GM12873 (cell line): ENCODE measurements at regions not wholly inside any gene's neighbourhood (a gene's known extent, or its start where the extent isn't known, plus 50 kb on each side); places are given as distances from the start of the nearest gene placed in this dataset.

Experiments used
- CTCF ChIP-seq: IDR thresholded peaks from 2 replicates; pipeline ENCODE4 v1.5.1; 2012; ENCODE audit warnings: low read depth, mild to moderate bottlenecking, moderate library complexity, low read length, control low read depth; ENCODE audit not compliant: insufficient read depth; ENCODE audit errors: missing control alignments

- TF ChIP-seq CTCF = no peak
Measured at GRCh38 chr1:17958704-17959103, 148.9 kb upstream of the IGSF21 start.

DNA sequence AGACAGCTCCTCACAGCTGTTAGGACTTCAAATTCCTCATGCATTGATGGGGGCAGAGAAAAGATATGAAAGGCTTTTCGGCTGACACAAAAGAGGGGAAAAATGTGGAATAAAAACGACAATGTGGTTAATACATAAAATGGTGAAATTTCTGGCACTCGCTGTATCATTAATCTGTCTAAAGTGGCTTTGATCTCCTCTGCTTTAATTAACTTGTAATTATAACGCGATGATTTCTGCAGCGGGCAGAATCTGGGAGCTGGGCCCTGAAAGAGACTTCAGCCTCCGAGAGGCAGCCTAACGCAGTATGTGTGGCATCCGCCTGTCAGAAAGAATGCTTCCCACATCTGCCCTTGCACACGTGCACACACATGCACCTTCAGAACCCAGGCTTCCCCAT is 144.1 kb upstream of the IGSF21 start:
- TF ChIP-seq CTCF = no peak

- TF ChIP-seq CTCF = no peak
Measured at GRCh38 chr1:17965515-17966100, 142.0 kb upstream of the IGSF21 start.

- no peak for TF ChIP-seq CTCF
Measured at GRCh38 chr1:17966341-17966740, 141.3 kb upstream of the IGSF21 start.

DNA sequence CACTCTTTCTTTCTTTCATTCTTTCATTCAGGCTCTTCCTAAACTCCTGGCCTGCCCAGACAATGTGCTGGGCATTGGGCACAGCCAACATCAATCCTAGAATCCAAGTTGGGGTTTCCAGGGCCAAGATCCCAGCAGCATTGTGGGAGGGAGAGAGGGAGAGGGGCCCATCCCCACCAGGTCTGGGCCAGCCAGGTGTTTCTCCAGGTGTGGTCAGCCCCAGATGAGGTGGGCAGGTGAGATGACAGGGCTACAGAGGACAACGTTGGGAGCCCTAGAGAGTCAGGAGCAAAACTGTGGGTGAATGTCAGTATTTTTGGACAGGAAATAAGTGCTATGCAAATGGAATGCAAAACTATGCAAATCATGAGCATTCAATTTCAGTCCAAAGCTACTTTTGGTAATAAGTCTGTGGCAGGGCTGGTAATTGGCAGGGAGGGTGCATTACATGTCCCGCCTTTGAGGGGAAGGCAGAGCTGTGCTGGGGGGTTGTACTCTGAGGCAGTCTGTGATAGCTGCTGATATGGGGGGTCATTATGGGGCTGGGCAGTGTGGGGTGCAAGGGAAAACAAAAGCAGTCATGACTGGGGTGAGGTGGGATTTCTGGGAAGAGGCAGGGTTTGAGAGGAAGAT is 139.9 kb upstream of the IGSF21 start:
- no peak for TF ChIP-seq CTCF

- TF ChIP-seq CTCF = no peak
Measured at GRCh38 chr1:17970757-17971156, 136.8 kb upstream of the IGSF21 start.

DNA sequence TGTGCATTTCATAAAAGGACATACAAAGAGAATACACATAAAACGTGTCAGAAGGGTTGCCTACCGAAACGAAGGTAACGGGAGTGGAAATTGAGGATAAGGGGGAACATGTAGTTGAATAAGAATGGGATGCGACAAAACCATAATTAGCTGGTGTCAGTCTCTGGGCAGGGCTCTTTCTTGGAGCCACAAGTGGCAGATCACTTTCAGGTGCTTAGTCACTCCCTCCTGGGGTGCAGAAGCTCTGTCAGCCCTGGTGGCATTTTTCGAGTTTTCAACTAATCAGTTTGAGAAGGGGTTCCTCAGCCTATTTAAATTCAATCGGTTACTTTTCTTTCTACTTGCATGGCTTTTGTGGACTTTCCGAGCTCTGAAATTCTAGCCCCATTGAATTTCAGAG is 133.9 kb upstream of the IGSF21 start:
- TF ChIP-seq CTCF = no peak
